Spleen (tissue), 7 donors: ENCODE measurements at regions not wholly inside any gene's neighbourhood (a gene's known extent, or its start where the extent isn't known, plus 50 kb on each side); places are given as distances from the start of the nearest gene placed in this dataset.

ENCODE experiments used
- POLR2A ChIP-seq, 3 donors: fragments of 450-650 bp; IDR thresholded peaks; one replicate each; pipeline ENCODE4 v1.5.1; 2017; ENCODE audit warnings: antibody characterized with exemption in 3 of 3, mild to moderate bottlenecking in 1 of 3
- TF ChIP-seq, protein P1 (sequence below), 11 experiments: fragments of 200-600 bp in 7 of 11; fragments of 450-650 bp in 4 of 11; sonication (generic) in 4 of 11; IDR thresholded peaks in 8 of 11; conservative IDR thresholded peaks in 3 of 11; 1 replicate in 7 of 11; 2 replicates in 4 of 11; pipeline versions ENCODE4 v1.4.0 to v1.8.0; 2016 to 2021; ENCODE audit warnings: antibody characterized with exemption in 11 of 11, inconsistent platforms in 4 of 11, mild to moderate bottlenecking in 1 of 11
- donor health status: DM: no; HTN: no; CAD: no; lungs with moderate emphysema.
- donor health status: DM: no; HTN: no; CAD: no.
- donor health status: DM: no; HTN: no; CAD: no.

DNA sequence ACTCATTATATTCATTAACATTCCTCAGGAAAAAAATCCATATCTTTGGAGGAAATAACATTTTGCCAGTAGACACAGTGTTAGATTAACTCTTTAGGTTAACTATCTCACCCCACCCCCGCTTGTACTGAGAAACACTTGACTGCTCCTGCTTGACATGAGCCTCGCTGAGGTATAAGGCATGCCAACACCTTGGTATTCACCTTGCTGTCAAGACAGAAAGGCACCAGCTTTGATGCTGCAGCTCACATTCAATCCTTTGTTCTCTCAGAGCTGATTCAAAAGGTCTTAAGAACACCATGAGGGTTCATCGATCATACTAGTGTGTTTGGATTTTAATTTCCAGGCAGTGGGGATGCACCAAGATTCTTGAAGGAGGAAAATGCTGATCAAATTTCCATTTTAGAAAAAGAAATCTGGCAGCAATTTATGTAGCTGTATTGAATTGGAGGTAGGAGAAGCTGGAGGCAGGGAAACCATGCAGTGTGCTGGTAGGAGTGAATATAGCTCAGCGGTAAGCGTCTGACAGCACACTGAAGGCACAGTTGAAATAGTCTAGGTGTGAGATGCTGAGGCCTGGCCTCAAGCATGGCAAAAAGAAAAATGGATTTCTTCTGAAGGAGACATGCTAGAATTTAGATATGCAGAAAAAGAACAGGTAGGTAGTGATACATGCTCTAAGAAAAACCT lies 108.0 kb upstream of the ST6GALNAC5 start:
- TF ChIP-seq, protein P1, sequence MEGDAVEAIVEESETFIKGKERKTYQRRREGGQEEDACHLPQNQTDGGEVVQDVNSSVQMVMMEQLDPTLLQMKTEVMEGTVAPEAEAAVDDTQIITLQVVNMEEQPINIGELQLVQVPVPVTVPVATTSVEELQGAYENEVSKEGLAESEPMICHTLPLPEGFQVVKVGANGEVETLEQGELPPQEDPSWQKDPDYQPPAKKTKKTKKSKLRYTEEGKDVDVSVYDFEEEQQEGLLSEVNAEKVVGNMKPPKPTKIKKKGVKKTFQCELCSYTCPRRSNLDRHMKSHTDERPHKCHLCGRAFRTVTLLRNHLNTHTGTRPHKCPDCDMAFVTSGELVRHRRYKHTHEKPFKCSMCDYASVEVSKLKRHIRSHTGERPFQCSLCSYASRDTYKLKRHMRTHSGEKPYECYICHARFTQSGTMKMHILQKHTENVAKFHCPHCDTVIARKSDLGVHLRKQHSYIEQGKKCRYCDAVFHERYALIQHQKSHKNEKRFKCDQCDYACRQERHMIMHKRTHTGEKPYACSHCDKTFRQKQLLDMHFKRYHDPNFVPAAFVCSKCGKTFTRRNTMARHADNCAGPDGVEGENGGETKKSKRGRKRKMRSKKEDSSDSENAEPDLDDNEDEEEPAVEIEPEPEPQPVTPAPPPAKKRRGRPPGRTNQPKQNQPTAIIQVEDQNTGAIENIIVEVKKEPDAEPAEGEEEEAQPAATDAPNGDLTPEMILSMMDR (IDR thresholded peaks at IDR 0.05 in 8 of 11, conservative IDR thresholded peaks at IDR 0.05 in 3 of 11): no peak
- TF ChIP-seq POLR2A (IDR thresholded peaks at IDR 0.05): no peak
